AG04450 (cell line): ENCODE measurements at regions not wholly inside any gene's neighbourhood (a gene's known extent, or its start where the extent isn't known, plus 50 kb on each side); places are given as distances from the start of the nearest gene placed in this dataset.

ENCODE experiments used
- CTCF ChIA-PET: fragments of 300-600, 350-600 bp; formaldehyde crosslinking; extraction: SDS; loops from one replicate; lab custom pipeline; 2022; ENCODE audit warnings: antibody characterized with exemption, inconsistent platforms; lab: Charles Lee
- POLR2A ChIA-PET: fragments of 350-600 bp; formaldehyde crosslinking; extraction: SDS; loops from one replicate; lab custom pipeline; 2021; ENCODE audit warnings: antibody characterized with exemption, inconsistent platforms; lab: Yijun Ruan, JAX
- DNase-seq: peaks from one replicate; pipeline ENCODE4 v3.0.0-alpha.2; 2011; ENCODE audit warnings: low read depth, low spot score
- H3K27ac ChIP-seq: one replicate; pipeline ENCODE4 v1.5.1; 2012; ENCODE audit warnings: low read depth, low read length, control low read depth
- H3K27me3 ChIP-seq: one replicate; pipeline ENCODE4 v1.6.0; 2012; ENCODE audit warnings: low read length; ENCODE audit not compliant: control insufficient read depth, insufficient read depth
- H3K4me3 ChIP-seq: 2 replicates; pipeline ENCODE4 v1.5.1; 2011; ENCODE audit warnings: mild to moderate bottlenecking, low read depth, low read length, control low read depth
- H3K9me3 ChIP-seq: 2 replicates; pipeline ENCODE4 v1.5.1; 2012; ENCODE audit warnings: low read length; ENCODE audit not compliant: control insufficient read depth, insufficient read depth
- CTCF ChIP-seq: IDR thresholded peaks from 2 replicates; pipeline ENCODE4 v1.5.1; 2011; ENCODE audit warnings: low read depth, low read length, control low read depth, inconsistent platforms

- CTCF ChIA-PET: no interaction called here
Measured at GRCh38 chr3:127091376-127091775, 101.6 kb upstream of the PRR23E start.

GRCh38 chr3:127092368-127092767 lies 100.6 kb upstream of the PRR23E start:
- POLR2A ChIA-PET: no interaction called here
- no peak for TF ChIP-seq CTCF
- H3K27me3 ChIP-seq: peaks cover 27% of the 10 kb centered on the region
- H3K4me3 ChIP-seq: no peak overlapping the region
- DNase-seq: no peak
- CTCF ChIA-PET: no interaction called here
- no peaks in the 10 kb centered on the region for H3K9me3 ChIP-seq
- H3K27ac ChIP-seq: no peak overlapping the region

More at GRCh38 chr3:127091376-127091775, 101.6 kb upstream of the PRR23E start:
- H3K27ac ChIP-seq: no peak overlapping the region
- peaks cover 22% of the 10 kb centered on the region for H3K27me3 ChIP-seq
- POLR2A ChIA-PET: no interaction called here
- TF ChIP-seq CTCF: no peak
- H3K4me3 ChIP-seq: no peak overlapping the region
- no peak for DNase-seq
- H3K9me3 ChIP-seq: no peaks in the 10 kb centered on the region

GRCh38 chr3:127092776-127093175 lies 100.2 kb upstream of the PRR23E start:
- DNase-seq: no peak
- Histone ChIP-seq H3K27me3 (peaks cover 27% of the 10 kb centered on the region), H3K27ac (no peak overlapping the region), H3K9me3 (no peaks in the 10 kb centered on the region), H3K4me3 (no peak overlapping the region)
- CTCF ChIA-PET: no interaction called here
- TF ChIP-seq CTCF: no peak
- POLR2A ChIA-PET: no interaction called here

- DNase-seq: no peak
- no peaks in the 10 kb centered on the region for H3K9me3 ChIP-seq
- H3K4me3 ChIP-seq: no peak overlapping the region
- ChIA-PET POLR2A (no interaction called here), CTCF (no interaction called here)
- H3K27me3 ChIP-seq: peaks cover 27% of the 10 kb centered on the region
- H3K27ac ChIP-seq: no peak overlapping the region
- no peak for TF ChIP-seq CTCF
Measured at GRCh38 chr3:127093312-127093711, 99.6 kb upstream of the PRR23E start.

GRCh38 chr3:127095774-127096173 lies 97.2 kb upstream of the PRR23E start:
- DNase-seq: no peak
- no peak for TF ChIP-seq CTCF
- Histone ChIP-seq H3K9me3 (no peaks in the 10 kb centered on the region), H3K27me3 (peaks cover 25% of the 10 kb centered on the region), H3K27ac (no peak overlapping the region), H3K4me3 (no peak overlapping the region)
- CTCF ChIA-PET: no interaction called here
- POLR2A ChIA-PET: no interaction called here
